Astrocyte of the hippocampus (primary cell): ENCODE measurements at regions not wholly inside any gene's neighbourhood (a gene's known extent, or its start where the extent isn't known, plus 50 kb on each side); places are given as distances from the start of the nearest gene placed in this dataset.
"Not testable (repeated sequence)": the region's sequence is repeated elsewhere in the genome, so short reads cannot be mapped to it uniquely, and the experiment has no call there.

Experiments used
- DNase-seq: peaks from one replicate; pipeline ENCODE4 v3.0.0; 2011; ENCODE audit warnings: low read depth, low spot score

DNA sequence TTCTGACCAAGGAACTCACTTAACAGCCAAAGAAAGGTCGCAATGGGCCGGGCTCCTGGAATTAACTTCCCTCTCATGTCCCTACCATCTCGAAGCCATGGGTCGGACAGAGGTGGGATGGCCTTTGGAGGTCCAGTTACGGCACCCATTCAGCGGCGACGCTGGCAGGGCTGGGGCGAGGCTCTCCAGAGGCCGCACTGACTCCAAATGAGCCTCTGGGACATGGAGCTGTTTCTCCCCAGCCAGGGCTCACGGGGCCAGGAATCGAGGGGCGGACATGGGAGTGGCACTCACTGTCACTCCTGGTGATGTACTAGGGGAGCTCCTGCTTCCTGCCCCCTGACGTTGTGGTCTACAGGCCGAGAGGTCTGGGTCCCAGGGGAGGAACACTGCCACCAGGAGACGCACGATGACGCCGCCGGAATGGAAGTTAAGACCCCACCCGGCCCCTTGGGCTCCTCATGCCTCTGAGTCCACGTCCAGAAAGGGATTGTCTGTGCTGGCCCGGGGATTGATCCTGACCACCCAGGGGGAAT is 60.7 kb upstream of the METRNL start:
- no peak for DNase-seq

DNA sequence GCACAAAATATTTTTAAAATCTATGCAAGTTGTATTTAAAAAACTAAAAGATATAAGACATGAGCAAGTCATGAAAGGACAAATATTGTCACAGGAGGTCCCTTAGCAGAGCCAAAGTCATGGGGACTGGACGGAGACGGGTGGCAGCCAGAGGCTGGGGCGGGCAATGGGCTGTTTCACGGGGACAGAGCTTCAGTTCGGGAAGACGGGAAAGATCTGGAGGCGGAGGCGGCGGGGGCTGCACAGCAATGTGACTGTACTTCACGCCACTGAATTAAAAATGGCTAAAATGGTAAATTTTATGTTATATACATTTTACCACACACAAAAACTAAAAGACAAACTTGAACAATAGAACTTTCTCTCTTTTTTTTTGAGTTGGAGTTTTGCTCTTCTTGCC is 60.0 kb upstream of the METRNL start:
- DNase-seq = no peak

DNA sequence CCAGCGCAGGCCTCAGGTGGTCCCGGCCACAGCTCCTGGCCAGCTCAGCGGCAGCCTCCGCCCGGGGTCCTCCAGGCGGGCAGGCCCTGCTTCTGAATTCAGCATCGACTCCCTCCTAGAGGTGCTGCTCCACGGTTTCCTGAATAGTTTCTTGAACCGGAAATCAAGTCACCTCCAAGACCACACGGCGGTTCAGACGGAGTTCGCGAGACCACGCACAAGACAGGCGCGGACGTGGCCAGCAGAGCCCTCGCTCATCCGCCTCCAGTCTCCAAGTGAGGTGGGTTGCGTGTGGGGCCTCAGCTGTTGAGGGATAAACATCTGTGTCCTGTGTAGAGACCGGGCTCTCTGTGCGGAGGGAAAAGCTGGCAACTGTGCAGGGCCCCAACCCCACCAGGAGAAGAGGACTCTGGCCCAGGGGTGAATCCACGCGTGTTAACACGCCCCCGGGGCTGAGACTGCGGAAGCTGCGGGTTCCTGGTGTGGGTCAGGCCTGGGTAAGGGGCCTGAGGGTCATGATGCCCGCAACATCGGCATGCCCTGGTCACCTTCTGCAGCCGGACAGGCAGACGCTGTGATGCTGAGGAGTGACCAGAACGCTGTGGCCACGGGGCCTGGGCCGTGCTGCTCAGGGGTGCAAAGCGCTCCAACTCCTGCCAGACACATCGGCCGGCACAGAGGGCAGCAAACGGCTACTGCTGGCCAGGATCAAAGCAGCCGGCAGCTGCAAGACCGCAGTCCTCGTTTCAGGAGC is 55.0 kb upstream of the METRNL start:
- no peak for DNase-seq

DNA sequence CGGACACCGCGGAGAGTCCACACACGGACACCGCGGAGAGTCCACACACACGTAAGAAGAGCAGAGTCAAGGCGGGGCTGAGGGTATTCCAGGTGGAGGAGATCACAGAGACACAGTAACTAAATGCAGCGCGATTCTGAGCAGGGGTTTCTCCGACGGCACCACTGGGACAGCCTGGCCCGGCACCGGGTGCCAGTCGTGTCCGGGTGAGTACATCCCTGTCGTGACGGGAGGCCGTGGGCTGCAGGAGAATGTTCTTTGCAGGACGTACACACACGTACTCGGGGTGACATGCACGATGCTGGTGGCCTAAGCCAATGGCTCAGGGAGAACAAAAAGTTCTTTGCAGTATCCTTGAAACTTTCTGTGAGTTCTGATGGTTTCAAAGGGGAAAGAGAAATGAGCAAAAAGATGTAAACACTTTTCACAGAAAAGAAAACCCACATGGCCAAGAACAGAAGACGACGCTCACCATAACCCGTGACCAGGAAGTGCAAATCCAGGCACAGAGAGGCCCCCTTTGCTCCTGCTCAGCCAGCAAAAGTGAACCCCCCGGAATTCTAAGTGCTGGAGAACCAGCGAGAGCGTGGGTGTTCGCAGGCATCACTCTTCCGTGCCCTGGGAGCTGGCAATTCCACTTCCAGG is 53.7 kb upstream of the METRNL start:
- no peak for DNase-seq

DNA sequence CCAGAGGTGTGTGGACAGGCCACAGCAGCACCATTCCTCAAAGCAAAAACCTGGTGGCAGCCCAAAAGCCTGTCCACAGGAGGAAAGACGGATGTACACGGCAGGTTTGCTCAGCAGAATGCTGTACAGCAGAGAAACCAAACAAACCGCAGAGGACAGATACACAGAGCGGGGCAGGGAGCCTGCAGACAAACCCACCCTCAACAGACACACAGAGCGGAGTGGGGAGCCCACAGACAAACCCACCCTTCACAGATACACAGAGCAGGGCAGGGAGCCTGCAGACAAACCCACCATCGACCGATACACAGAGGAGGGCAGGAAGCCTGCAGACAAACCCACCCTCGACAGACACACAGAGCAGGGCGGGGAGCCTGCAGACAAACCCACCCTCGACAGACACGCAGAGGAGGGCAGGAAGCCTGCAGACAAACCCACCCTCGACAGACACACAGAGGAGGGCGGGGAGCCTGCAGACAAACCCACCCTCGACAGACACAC is 53.0 kb upstream of the METRNL start:
- no peak for DNase-seq

DNA sequence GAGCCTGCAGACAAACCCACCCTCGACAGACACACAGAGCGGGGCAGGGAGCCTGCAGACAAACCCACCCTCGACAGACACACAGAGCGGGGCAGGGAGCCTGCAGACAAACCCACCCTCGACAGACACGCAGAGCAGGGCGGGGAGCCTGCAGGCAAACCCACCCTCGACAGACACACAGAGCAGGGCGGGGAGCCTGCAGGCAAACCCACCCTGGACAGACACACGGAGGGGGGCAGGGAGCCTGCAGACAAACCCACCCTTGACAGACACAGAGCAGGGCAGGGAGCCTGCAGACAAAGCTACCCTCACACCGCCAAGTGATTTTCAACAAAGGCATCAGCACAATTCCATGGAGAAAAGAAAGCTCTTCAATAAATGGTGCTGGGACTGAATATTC is 52.5 kb upstream of the METRNL start:
- DNase-seq = not testable (repeated sequence)

DNA sequence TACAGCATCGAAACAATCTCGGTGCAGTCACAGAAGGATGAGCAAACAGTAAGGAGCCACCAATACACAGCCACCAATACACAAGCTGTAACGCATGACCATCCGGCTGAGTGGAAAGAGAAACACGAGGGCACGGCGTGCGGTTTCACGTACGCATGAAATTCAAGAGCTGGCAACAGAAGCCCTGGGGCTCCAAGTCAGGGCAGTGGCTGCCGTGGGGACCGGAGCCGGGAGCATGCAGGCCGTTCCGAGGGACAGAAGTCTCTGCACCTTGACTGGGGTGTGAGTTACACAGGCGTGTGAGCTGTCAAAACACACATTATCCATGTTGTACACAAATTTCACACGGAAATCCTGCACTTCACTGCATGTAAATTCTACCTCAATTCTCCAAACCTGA is 50.6 kb upstream of the METRNL start:
- no peak for DNase-seq

DNA sequence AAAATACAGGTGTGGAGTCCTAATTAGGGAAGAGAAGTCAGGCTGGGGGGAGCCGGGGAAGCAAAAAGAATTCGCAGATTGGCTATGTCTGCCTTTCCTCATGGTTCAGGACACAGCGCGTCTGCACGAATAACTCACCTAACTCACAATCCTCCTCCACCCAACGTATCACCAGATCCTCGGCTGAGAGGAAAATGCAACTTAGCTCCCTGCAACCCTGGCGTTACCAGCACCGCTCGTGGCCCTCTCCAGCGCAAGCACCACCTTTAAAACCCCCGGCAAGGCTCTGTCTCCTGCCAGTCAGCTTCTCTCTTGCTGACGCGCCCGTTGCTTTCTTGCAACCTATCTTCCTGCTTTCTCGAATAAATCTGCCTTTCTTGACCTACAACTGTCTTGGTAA is 49.8 kb upstream of the METRNL start:
- DNase-seq = no peak
